ENCODE measurements at regions not wholly inside any gene's neighbourhood (a gene's known extent, or its start where the extent isn't known, plus 50 kb on each side); places are given as distances from the start of the nearest gene placed in this dataset.

GRCh38 chr5:163608621-163609020 is 103.2 kb downstream of the MAT2B start:
- TF ChIP-seq CTCF (IDR thresholded peaks at IDR 0.05; ENCODE audit: poor library complexity) (no peak), EZH2phosphoT487 (IDR thresholded peaks at IDR 0.05; ENCODE audit: low read depth, severe bottlenecking, unreplicated experiment) (no peak)

All from hepatocyte (in vitro differentiated cells).